Kidney epithelial cell (primary cell): ENCODE measurements at regions not wholly inside any gene's neighbourhood (a gene's known extent, or its start where the extent isn't known, plus 50 kb on each side); places are given as distances from the start of the nearest gene placed in this dataset.

ENCODE experiments used
- DNase-seq: peaks from one replicate; pipeline ENCODE4 v3.0.0-alpha.2; 2010; ENCODE audit warnings: low read depth
- H3K27me3 ChIP-seq: 2 replicates; pipeline ENCODE4 v1.6.0; 2011; ENCODE audit warnings: low read length; ENCODE audit not compliant: control insufficient read depth, insufficient read depth
- H3K36me3 ChIP-seq: 2 replicates; pipeline ENCODE4 v1.5.1; 2011; ENCODE audit warnings: low read length; ENCODE audit not compliant: control insufficient read depth, insufficient read depth
- H3K4me3 ChIP-seq: 2 replicates; pipeline ENCODE4 v1.5.1; 2011; ENCODE audit warnings: low read depth, mild to moderate bottlenecking, control low read depth, low read length
- TF ChIP-seq, protein P1 (sequence below): IDR thresholded peaks from 2 replicates; pipeline ENCODE4 v1.5.1; 2011; ENCODE audit warnings: mild to moderate bottlenecking, moderate library complexity, low read length, control low read depth, inconsistent platforms; ENCODE audit not compliant: insufficient read depth, poor library complexity, severe bottlenecking

DNA sequence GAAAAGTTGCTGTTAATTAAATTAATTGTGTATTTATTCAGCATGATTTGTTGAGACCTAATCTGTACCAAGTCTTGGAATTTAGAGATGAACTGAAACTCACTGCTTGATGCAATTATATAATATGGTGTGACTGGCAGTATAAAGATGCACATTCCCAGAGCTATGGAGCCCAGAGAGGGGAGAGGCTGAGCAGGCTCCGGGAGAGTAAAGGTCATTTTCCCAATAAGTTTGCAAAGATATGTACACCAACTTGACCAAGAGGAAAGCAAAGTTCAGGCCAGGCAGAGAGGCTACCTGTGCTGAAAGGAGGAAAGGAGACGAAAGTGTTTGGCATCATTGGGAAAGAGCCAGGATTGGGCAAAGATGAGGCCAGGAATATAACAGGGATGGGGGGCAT lies 271.7 kb upstream of the KLF4 start:
- DNase-seq = no peak
- H3K27me3 ChIP-seq = no peaks in the 10 kb centered on the region
- TF ChIP-seq, protein P1, sequence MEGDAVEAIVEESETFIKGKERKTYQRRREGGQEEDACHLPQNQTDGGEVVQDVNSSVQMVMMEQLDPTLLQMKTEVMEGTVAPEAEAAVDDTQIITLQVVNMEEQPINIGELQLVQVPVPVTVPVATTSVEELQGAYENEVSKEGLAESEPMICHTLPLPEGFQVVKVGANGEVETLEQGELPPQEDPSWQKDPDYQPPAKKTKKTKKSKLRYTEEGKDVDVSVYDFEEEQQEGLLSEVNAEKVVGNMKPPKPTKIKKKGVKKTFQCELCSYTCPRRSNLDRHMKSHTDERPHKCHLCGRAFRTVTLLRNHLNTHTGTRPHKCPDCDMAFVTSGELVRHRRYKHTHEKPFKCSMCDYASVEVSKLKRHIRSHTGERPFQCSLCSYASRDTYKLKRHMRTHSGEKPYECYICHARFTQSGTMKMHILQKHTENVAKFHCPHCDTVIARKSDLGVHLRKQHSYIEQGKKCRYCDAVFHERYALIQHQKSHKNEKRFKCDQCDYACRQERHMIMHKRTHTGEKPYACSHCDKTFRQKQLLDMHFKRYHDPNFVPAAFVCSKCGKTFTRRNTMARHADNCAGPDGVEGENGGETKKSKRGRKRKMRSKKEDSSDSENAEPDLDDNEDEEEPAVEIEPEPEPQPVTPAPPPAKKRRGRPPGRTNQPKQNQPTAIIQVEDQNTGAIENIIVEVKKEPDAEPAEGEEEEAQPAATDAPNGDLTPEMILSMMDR = no peak
- no peaks in the 10 kb centered on the region for H3K36me3 ChIP-seq
- H3K4me3 ChIP-seq = no peak overlapping the region

DNA sequence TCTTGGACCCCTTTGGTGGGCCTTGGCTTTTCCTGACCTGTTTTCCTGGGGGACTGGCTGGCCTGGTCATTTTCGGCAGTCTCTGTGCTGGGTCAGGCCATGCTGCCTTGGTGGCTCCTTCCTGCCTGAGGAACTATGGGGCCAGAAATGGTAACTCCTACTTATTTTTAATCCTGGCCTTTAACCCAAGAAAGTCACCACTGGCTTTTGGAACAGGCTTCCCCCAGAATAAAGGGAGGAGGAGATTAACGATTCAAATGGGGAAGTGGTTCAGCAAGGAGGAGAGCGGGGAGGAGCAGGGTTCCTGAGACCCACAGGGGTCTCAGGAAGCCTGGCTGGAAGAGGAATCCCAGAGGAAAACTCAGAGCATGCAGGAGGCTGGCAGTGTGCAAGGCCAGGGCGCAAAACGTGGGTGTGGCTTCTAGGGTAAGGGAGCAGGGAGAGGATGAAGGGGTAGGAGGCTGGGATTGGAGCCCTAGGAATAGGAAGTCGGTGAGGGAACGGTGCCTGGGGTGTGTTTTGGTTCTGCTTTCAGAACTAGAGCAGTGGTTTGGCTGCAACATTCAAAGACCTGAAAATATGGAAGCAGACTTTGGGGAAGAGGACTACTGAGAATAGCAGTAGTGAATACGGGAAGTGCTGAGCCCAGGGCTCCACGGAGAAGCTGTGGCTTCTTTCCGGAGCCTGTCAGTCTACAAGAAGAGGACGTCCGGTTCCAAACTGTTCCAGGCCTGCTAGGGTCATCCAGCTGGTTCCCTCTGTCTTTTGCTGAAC lies 271.1 kb upstream of the KLF4 start:
- TF ChIP-seq, protein P1 = no peak
- Histone ChIP-seq H3K4me3 (no peak overlapping the region), H3K27me3 (no peaks in the 10 kb centered on the region), H3K36me3 (no peaks in the 10 kb centered on the region)
- no peak for DNase-seq

DNA sequence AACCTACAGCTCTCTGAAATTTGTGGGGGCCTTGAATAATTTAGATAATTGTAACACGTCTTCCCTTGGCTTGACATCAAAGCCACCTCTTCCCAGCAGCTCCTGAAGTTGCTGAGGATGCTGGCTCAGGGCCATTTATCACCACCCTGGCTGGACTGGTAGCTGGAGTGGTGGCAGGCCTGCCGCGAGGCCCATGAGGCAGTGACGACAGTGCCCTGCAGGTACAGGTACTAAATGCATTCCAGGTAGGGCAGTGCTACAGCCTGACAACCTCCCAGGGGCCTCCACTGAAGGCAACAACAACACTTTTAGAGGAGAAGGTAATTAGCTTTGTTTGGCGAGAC lies 270.2 kb upstream of the KLF4 start:
- Histone ChIP-seq H3K36me3 (no peaks in the 10 kb centered on the region), H3K27me3 (no peaks in the 10 kb centered on the region), H3K4me3 (no peak overlapping the region)
- no peak for DNase-seq
- TF ChIP-seq, protein P1 = no peak

DNA sequence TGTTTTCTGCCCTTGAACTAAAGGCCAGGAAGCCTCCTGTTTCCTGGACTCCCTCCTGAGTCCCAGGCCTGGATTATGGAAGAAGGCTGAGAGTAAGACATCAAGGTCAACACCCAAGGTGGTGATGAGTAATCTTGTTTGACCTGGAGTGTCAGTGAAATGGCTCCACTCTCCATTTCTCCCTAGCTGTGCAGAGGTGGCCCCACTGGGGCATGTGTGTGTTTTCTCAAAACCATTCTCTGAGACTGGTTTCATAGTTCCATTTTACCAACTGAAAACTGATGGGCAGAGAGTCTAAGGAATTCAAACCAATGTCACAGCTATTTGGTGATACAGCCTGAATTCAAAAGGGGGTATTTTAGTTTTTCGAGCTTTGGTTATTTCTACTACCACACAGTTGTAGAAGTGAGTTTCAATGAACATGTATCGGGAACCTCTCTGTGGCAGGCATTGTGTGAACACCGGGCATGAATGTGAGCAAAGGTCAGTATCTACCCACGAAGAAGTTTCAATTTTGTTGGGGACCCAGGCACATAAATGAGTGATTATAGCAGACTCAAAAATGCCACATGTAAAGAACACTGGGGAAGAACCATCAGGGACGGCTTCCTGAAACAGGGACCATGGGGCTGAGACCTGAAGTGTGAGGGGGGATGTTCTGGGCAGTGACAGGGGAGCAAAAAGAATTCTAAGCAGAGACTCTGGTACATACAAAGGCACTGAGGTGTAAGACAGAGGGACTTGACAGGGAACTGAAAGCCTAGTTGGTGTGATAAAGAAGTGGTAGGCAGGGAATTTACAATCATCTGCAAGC lies 269.6 kb upstream of the KLF4 start:
- DNase-seq = no peak
- Histone ChIP-seq H3K4me3 (no peak overlapping the region), H3K36me3 (no peaks in the 10 kb centered on the region), H3K27me3 (no peaks in the 10 kb centered on the region)
- TF ChIP-seq, protein P1 = no peak

DNA sequence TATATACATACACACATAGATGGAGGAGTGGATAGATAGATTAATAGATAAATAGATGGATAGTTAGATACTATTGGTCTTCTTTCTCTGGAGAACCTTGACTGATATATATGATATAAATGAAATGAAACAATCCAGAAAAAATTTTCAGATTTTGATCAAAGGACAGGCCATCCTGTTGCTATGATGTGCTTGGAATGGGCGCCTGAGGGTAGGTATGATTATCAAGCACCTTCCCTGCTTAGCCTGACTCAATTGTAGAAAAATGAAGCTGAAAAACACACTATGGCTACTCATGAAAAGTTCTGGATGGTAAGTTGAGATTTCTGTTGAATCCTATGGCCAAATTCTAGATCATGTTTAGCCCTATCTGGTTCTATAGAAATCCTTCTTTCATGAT lies 266.5 kb upstream of the KLF4 start:
- DNase-seq = no peak
- H3K36me3 ChIP-seq = no peaks in the 10 kb centered on the region
- TF ChIP-seq, protein P1 = no peak
- no peak overlapping the region for H3K4me3 ChIP-seq
- H3K27me3 ChIP-seq = no peaks in the 10 kb centered on the region
